Endodermal cell (in vitro differentiated cells): ENCODE measurements at regions not wholly inside any gene's neighbourhood (a gene's known extent, or its start where the extent isn't known, plus 50 kb on each side); places are given as distances from the start of the nearest gene placed in this dataset.

ENCODE experiments used
- DNase-seq: peaks from one replicate; pipeline ENCODE4 v3.0.0-alpha.2; 2017
- H3K27ac ChIP-seq: 2 replicates; pipeline ENCODE4 v1.5.1; 2013; ENCODE audit warnings: mild to moderate bottlenecking, low read depth, low read length, moderate library complexity
- H3K27me3 ChIP-seq: 2 replicates; pipeline ENCODE4 v1.6.1; 2013; ENCODE audit warnings: mild to moderate bottlenecking, low read length, moderate library complexity; ENCODE audit not compliant: insufficient read depth, control insufficient read depth, poor library complexity, severe bottlenecking
- H3K36me3 ChIP-seq: 2 replicates; pipeline ENCODE4 v1.7.0; 2013; ENCODE audit warnings: mild to moderate bottlenecking, low read length, moderate library complexity; ENCODE audit not compliant: control insufficient read depth, insufficient read depth
- H3K4me1 ChIP-seq: one replicate; pipeline ENCODE4 v1.7.0; 2013; ENCODE audit warnings: low read length; ENCODE audit not compliant: control insufficient read depth, insufficient read depth
- H3K4me3 ChIP-seq: 2 replicates; pipeline ENCODE4 v1.5.1; 2013; ENCODE audit warnings: mild to moderate bottlenecking, low read length, moderate library complexity
- H3K9ac ChIP-seq: 2 replicates; pipeline ENCODE4 v1.6.1; 2013; ENCODE audit warnings: mild to moderate bottlenecking, low read length, moderate library complexity; ENCODE audit not compliant: poor library complexity, severe bottlenecking; ENCODE audit errors: extremely low read depth
- H3K9me3 ChIP-seq: 2 replicates; pipeline ENCODE4 v1.6.1; 2013; ENCODE audit warnings: mild to moderate bottlenecking, low read length, moderate library complexity; ENCODE audit not compliant: control insufficient read depth
- H3K27ac Mint-ChIP-seq: 2 replicates; pipeline ENCODE4 v1.8.0; 2020; ENCODE audit warnings: mixed read lengths
- H3K27me3 Mint-ChIP-seq: 2 replicates; pipeline ENCODE4 v1.8.0; 2021; ENCODE audit warnings: mild to moderate bottlenecking, mixed read lengths; ENCODE audit not compliant: insufficient read depth
- H3K36me3 Mint-ChIP-seq: 2 replicates; pipeline ENCODE4 v1.8.0; 2020; ENCODE audit warnings: low read depth, mixed read lengths
- H3K4me1 Mint-ChIP-seq: 2 replicates; pipeline ENCODE4 v1.8.0; 2020; ENCODE audit warnings: mixed read lengths
- H3K4me3 Mint-ChIP-seq: 2 replicates; pipeline ENCODE4 v1.8.0; 2020; ENCODE audit warnings: mild to moderate bottlenecking, moderate library complexity, mixed read lengths
- H3K9me3 Mint-ChIP-seq: 2 replicates; pipeline ENCODE4 v1.8.0; 2020; ENCODE audit warnings: mild to moderate bottlenecking, mixed read lengths
- CTCF ChIP-seq: fragments of 200-600 bp; sonication (generic); conservative IDR thresholded peaks from 2 replicates; pipeline ENCODE4 v1.5.0; 2021; ENCODE audit warnings: antibody characterized with exemption, mild to moderate bottlenecking
- WGBS, 2 experiments: methylation state at CpG; one replicate each; pipeline versions ENCODE4 v1.1.5 to v1.1.7; 2013; ENCODE audit warnings: missing lambda C conversion rate in 2 of 2, mixed read lengths in 1 of 2; ENCODE audit not compliant: insufficient coverage in 1 of 2, insufficient read length in 1 of 2; 5-methylcytosine and 5-hydroxymethylcytosine counted together

- no peaks in the 10 kb centered on the region for H3K4me1 ChIP-seq
- Mint-ChIP-seq H3K27ac (peak overlapping the region; percentile 30), H3K27me3 (no peaks in the 10 kb centered on the region), H3K4me3 (no peak overlapping the region), H3K9me3 (no peaks in the 10 kb centered on the region), H3K36me3 (no peaks in the 10 kb centered on the region), H3K4me1 (peaks cover 20% of the 10 kb centered on the region)
- 80% methylated on average over 3 of the region's 3 CpGs; no CpG with 5 or more reads in 1 of the 2 experiments for WGBS, 2 experiments
- H3K27ac ChIP-seq: no peak overlapping the region
- no peak for DNase-seq
- no peak overlapping the region for H3K4me3 ChIP-seq
- H3K36me3 ChIP-seq: no peaks in the 10 kb centered on the region
- no peak for TF ChIP-seq CTCF
- no peak overlapping the region for H3K9ac ChIP-seq
- H3K9me3 ChIP-seq: no peaks in the 10 kb centered on the region
- no peaks in the 10 kb centered on the region for H3K27me3 ChIP-seq
Measured at GRCh38 chr6:121533321-121533841, 97.9 kb downstream of the GJA1 start.

- H3K9me3 ChIP-seq: no peaks in the 10 kb centered on the region
- DNase-seq: no peak
- no peak overlapping the region for H3K4me3 ChIP-seq
- no peaks in the 10 kb centered on the region for H3K27me3 ChIP-seq
- H3K4me1 ChIP-seq: no peaks in the 10 kb centered on the region
- no peaks in the 10 kb centered on the region for H3K36me3 ChIP-seq
- Mint-ChIP-seq H3K36me3 (no peaks in the 10 kb centered on the region), H3K9me3 (no peaks in the 10 kb centered on the region), H3K27me3 (no peaks in the 10 kb centered on the region), H3K4me1 (peaks cover 20% of the 10 kb centered on the region), H3K4me3 (no peak overlapping the region), H3K27ac (no peak overlapping the region)
- TF ChIP-seq CTCF: no peak
- no peak overlapping the region for H3K9ac ChIP-seq
- H3K27ac ChIP-seq: no peak overlapping the region
- 83 to 92% methylated on average over 4 of the region's 4 CpGs for WGBS, 2 experiments
Measured at GRCh38 chr6:121535777-121536176, 100.3 kb downstream of the GJA1 start.

GRCh38 chr6:121536345-121536744, 100.9 kb downstream of the GJA1 start:
- H3K4me1 Mint-ChIP-seq: peaks cover 20% of the 10 kb centered on the region
- Histone ChIP-seq H3K4me3 (no peak overlapping the region), H3K27me3 (no peaks in the 10 kb centered on the region), H3K27ac (no peak overlapping the region), H3K9me3 (no peaks in the 10 kb centered on the region), H3K9ac (no peak overlapping the region), H3K36me3 (no peaks in the 10 kb centered on the region), H3K4me1 (no peaks in the 10 kb centered on the region)
- WGBS, 2 experiments: 86 to 92% methylated on average over 1 to 2 of the region's 2 CpGs
- TF ChIP-seq CTCF: no peak
- no peaks in the 10 kb centered on the region for H3K9me3 Mint-ChIP-seq
- no peak overlapping the region for H3K4me3 Mint-ChIP-seq
- H3K27me3 Mint-ChIP-seq: no peaks in the 10 kb centered on the region
- DNase-seq: no peak
- no peak overlapping the region for H3K27ac Mint-ChIP-seq
- no peaks in the 10 kb centered on the region for H3K36me3 Mint-ChIP-seq
